Liver (tissue), 3 donors: ENCODE measurements at regions not wholly inside any gene's neighbourhood (a gene's known extent, or its start where the extent isn't known, plus 50 kb on each side); places are given as distances from the start of the nearest gene placed in this dataset.

ENCODE experiments used
- ATF3 ChIP-seq: IDR thresholded peaks from 2 replicates; pipeline ENCODE4 v1.6.1; 2016; ENCODE audit warnings: antibody characterized with exemption
- CTCF ChIP-seq: fragments of 150-350 bp; IDR thresholded peaks from 2 replicates; pipeline ENCODE4 v1.5.1; 2017; ENCODE audit warnings: improper control_type of control experiment, low read depth, low read length; ENCODE audit not compliant: missing input control
- FOXA1 ChIP-seq: IDR thresholded peaks from 2 replicates; pipeline ENCODE4 v1.6.1; 2016; ENCODE audit warnings: antibody characterized with exemption
- FOXA2 ChIP-seq: IDR thresholded peaks from 2 replicates; pipeline ENCODE4 v1.6.1; 2016; ENCODE audit warnings: antibody characterized with exemption
- GABPA ChIP-seq, 2 donors: IDR thresholded peaks in 1 of 2; conservative IDR thresholded peaks in 1 of 2; 2 replicates each; pipeline ENCODE4 v1.6.1; 2016; ENCODE audit warnings: antibody characterized with exemption in 2 of 2, mild to moderate bottlenecking in 1 of 2, moderate library complexity in 1 of 2
- JUND ChIP-seq, 2 donors: IDR thresholded peaks; 2 replicates each; pipeline ENCODE4 v1.6.1; 2016; ENCODE audit warnings: antibody characterized with exemption in 2 of 2
- NR2F2 ChIP-seq: IDR thresholded peaks from 2 replicates; pipeline ENCODE4 v1.6.1; 2016; ENCODE audit warnings: antibody characterized with exemption
- REST ChIP-seq: IDR thresholded peaks from 2 replicates; pipeline ENCODE4 v1.6.1; 2016; ENCODE audit warnings: antibody characterized with exemption, mild to moderate bottlenecking
- SP1 ChIP-seq: IDR thresholded peaks from 2 replicates; pipeline ENCODE4 v1.6.1; 2018; ENCODE audit warnings: antibody characterized with exemption, mild to moderate bottlenecking
- TAF1 ChIP-seq: conservative IDR thresholded peaks from 2 replicates; pipeline ENCODE4 v1.6.1; 2016; ENCODE audit warnings: antibody characterized with exemption, mild to moderate bottlenecking
- YY1 ChIP-seq: IDR thresholded peaks from 2 replicates; pipeline ENCODE4 v1.6.1; 2016; ENCODE audit warnings: antibody characterized with exemption, mild to moderate bottlenecking
- ZBTB33 ChIP-seq: IDR thresholded peaks from 2 replicates; pipeline ENCODE4 v1.6.1; 2016; ENCODE audit warnings: antibody characterized with exemption
- donor health status: healthy.
- donor health status: healthy.

GRCh38 chr10:111758593-111758992 lies 425.0 kb downstream of the GPAM start:
- TF ChIP-seq CTCF: no peak
- TF ChIP-seq FOXA1: no peak
- TF ChIP-seq ZBTB33: no peak
- no peak for TF ChIP-seq ATF3
- no peak for TF ChIP-seq REST
- TF ChIP-seq GABPA (IDR thresholded peaks at IDR 0.05 in 1 of 2, conservative IDR thresholded peaks at IDR 0.05 in 1 of 2): no peak
- no peak for TF ChIP-seq SP1
- no peak for TF ChIP-seq JUND (IDR thresholded peaks at IDR 0.05)
- no peak for TF ChIP-seq TAF1
- TF ChIP-seq NR2F2: no peak
- TF ChIP-seq YY1: no peak
- no peak for TF ChIP-seq FOXA2
